Endothelial cell of umbilical vein (primary cell): ENCODE measurements at regions not wholly inside any gene's neighbourhood (a gene's known extent, or its start where the extent isn't known, plus 50 kb on each side); places are given as distances from the start of the nearest gene placed in this dataset.

ENCODE experiments used
- BruUV-seq: library from RNA; stranded (reverse); fragments of 400-500 nt; replicated peaks from 2 replicates; lab custom pipeline; 2021; lab: Mats Ljungman, UMichigan
- CTCF ChIA-PET: fragments of 300-600, 350-600 bp; sonication (Branson Sonifier 250); formaldehyde crosslinking; loops from one replicate; lab custom pipeline; 2021; ENCODE audit warnings: antibody characterized with exemption, inconsistent platforms; lab: Charles Lee
- POLR2A ChIA-PET: fragments of 300-600, 350-600 bp; sonication (Branson Sonifier 250); formaldehyde crosslinking; loops from one replicate; lab custom pipeline; 2021; ENCODE audit warnings: antibody characterized with exemption, inconsistent platforms; lab: Charles Lee
- DNase-seq: peaks from one replicate; pipeline ENCODE4 v3.0.0-alpha.2; 2011; ENCODE audit warnings: low read depth, low spot score
- FAIRE-seq: peaks from 2 replicates; lab custom pipeline; 2011; peaks lifted over from hg19 to GRCh38; lab: Jason Lieb, UNC
- H2AFZ ChIP-seq: 2 replicates; pipeline ENCODE4 v1.6.0; 2012; ENCODE audit warnings: low read depth, low read length, control low read depth, inconsistent platforms
- H3K27ac ChIP-seq: 2 replicates; pipeline ENCODE4 v1.5.1; 2011; ENCODE audit warnings: low read depth, mild to moderate bottlenecking, control low read depth, low read length, moderate library complexity; ENCODE audit not compliant: insufficient read depth
- H3K27me3 ChIP-seq, 2 experiments: 2 replicates each; pipeline versions ENCODE4 v1.6.0 to v1.6.1; 2011; ENCODE audit warnings: low read length in 2 of 2, mixed read lengths in 1 of 2; ENCODE audit not compliant: control insufficient read depth in 2 of 2, insufficient read depth in 2 of 2
- H3K36me3 ChIP-seq, 2 experiments: 2 replicates in 1 of 2; 3 replicates in 1 of 2; pipeline ENCODE4 v1.5.1; 2011; ENCODE audit warnings: low read length in 2 of 2, mild to moderate bottlenecking in 1 of 2, moderate library complexity in 1 of 2; ENCODE audit not compliant: control insufficient read depth in 2 of 2, insufficient read depth in 2 of 2; ENCODE audit errors: extremely low read depth in 1 of 2
- H3K4me1 ChIP-seq: 3 replicates; pipeline ENCODE4 v1.5.1; 2011; ENCODE audit warnings: mild to moderate bottlenecking, low read length; ENCODE audit not compliant: control insufficient read depth, insufficient read depth; ENCODE audit errors: extremely low read depth
- H3K4me2 ChIP-seq: 2 replicates; pipeline ENCODE4 v1.6.1; 2011; ENCODE audit warnings: low read length, control low read depth, mixed read lengths; ENCODE audit not compliant: insufficient read depth
- H3K4me3 ChIP-seq, 3 experiments: fragments of 200-600 bp in 1 of 3; sonication (generic), shearing (Covaris generic) in 1 of 3; replicated peaks in 1 of 3; 2 replicates each; pipeline ENCODE4 v1.5.1; 2011 to 2016; ENCODE audit warnings: control low read depth in 3 of 3, low read length in 3 of 3, mild to moderate bottlenecking in 2 of 3, inconsistent platforms in 1 of 3, low read depth in 1 of 3, moderate library complexity in 1 of 3; ENCODE audit not compliant: insufficient read depth in 1 of 3
- H3K79me2 ChIP-seq: 2 replicates; pipeline ENCODE4 v1.6.0; 2012; ENCODE audit warnings: low read length, inconsistent platforms; ENCODE audit not compliant: control insufficient read depth, insufficient read depth
- H3K9ac ChIP-seq: replicated peaks from 2 replicates; pipeline ENCODE3; 2011; ENCODE audit warnings: low read length, control low read depth; ENCODE audit not compliant: insufficient read depth; ENCODE audit errors: extremely low read depth
- H3K9me1 ChIP-seq: replicated peaks from 3 replicates; pipeline ENCODE4 v1.6.0; 2011; ENCODE audit warnings: mild to moderate bottlenecking, low read length; ENCODE audit not compliant: control insufficient read depth, insufficient read depth; ENCODE audit errors: extremely low read depth
- H3K9me3 ChIP-seq: replicated peaks from 2 replicates; pipeline ENCODE4 v1.5.1; 2012; ENCODE audit warnings: low read length, inconsistent platforms; ENCODE audit not compliant: control insufficient read depth, insufficient read depth
- H4K20me1 ChIP-seq: replicated peaks from 2 replicates; pipeline ENCODE3; 2011; ENCODE audit warnings: mild to moderate bottlenecking, low read length; ENCODE audit not compliant: control insufficient read depth, insufficient read depth; ENCODE audit errors: extremely low read depth
- CTCF ChIP-seq, 2 donors: IDR thresholded peaks; 1 replicate in 1 of 2; 2 replicates in 1 of 2; pipeline ENCODE4 v1.5.1; 2011; ENCODE audit warnings: low read length in 2 of 2, mild to moderate bottlenecking in 2 of 2, moderate library complexity in 2 of 2, control low read depth in 1 of 2, inconsistent platforms in 1 of 2, low read depth in 1 of 2; ENCODE audit not compliant: insufficient read depth in 1 of 2; ENCODE audit errors: extremely low read depth in 1 of 2
- EZH2 ChIP-seq: IDR thresholded peaks from 2 replicates; pipeline ENCODE4 v1.6.1; 2012; ENCODE audit warnings: borderline replicate concordance, low read depth, mild to moderate bottlenecking, moderate library complexity, low read length, inconsistent platforms; ENCODE audit not compliant: severe bottlenecking
- FOS ChIP-seq: IDR thresholded peaks from 2 replicates; pipeline ENCODE4 v1.6.1; 2011; ENCODE audit warnings: mild to moderate bottlenecking, low read length, moderate library complexity, borderline replicate concordance; ENCODE audit not compliant: insufficient read depth
- GATA2 ChIP-seq: IDR thresholded peaks from 2 replicates; pipeline ENCODE4 v1.7.0; 2011; ENCODE audit warnings: low read depth, mild to moderate bottlenecking, moderate library complexity, mixed read lengths, low read length; ENCODE audit not compliant: insufficient read length, insufficient read depth
- JUN ChIP-seq: IDR thresholded peaks from 2 replicates; pipeline ENCODE4 v1.6.1; 2011; ENCODE audit warnings: borderline replicate concordance, low read depth; ENCODE audit not compliant: insufficient read length, insufficient read depth
- MAX ChIP-seq: IDR thresholded peaks from 2 replicates; pipeline ENCODE4 v1.6.1; 2011; ENCODE audit not compliant: insufficient read depth, insufficient read length
- MYC ChIP-seq: IDR thresholded peaks from one replicate; pipeline ENCODE4 v1.6.1; 2011; ENCODE audit warnings: mild to moderate bottlenecking, low read depth, low read length
- POLR2A ChIP-seq: IDR thresholded peaks from 2 replicates; pipeline ENCODE4 v1.6.1; 2012; ENCODE audit warnings: low read depth, mild to moderate bottlenecking, control low read depth, low read length
- POLR2AphosphoS5 ChIP-seq: IDR thresholded peaks from 2 replicates; pipeline ENCODE4 v1.6.1; 2012; ENCODE audit warnings: low read depth, mild to moderate bottlenecking, control low read depth, low read length, moderate library complexity; ENCODE audit not compliant: insufficient read depth
- dilution Hi-C: fragments of 300-500 bp; cut with MboI; formaldehyde crosslinking; loops from one replicate; pipeline ENCODE4 v1.15.0; 2019; ENCODE audit warnings: low sequenced_read_pairs; ENCODE audit not compliant: extremely low pct_ligation_motif_present
- intact Hi-C: fragments of 100-400 bp; cut with micrococcal nuclease; formaldehyde crosslinking; loops from one replicate; pipeline ENCODE4 v1.10.0; 2022

- Histone ChIP-seq H3K36me3 (no peaks in the 10 kb centered on the region), H3K9me3 (no peaks in the 10 kb centered on the region), H4K20me1 (no peaks in the 10 kb centered on the region), H3K79me2 (no peaks in the 10 kb centered on the region), H3K4me1 (no peaks in the 10 kb centered on the region), H3K9ac (no peak overlapping the region), H3K9me1 (no peaks in the 10 kb centered on the region), H3K4me2 (no peak overlapping the region), H3K27me3 (peaks cover 1 to 3% of the 10 kb centered on the region in 2 experiments), H3K4me3 (no peak overlapping the region), H2AFZ (no peak overlapping the region), H3K27ac (no peak overlapping the region)
- ChIA-PET CTCF (no interaction called here), POLR2A (no interaction called here)
- no peak for TF ChIP-seq EZH2
- TF ChIP-seq JUN = no peak
- no peak for TF ChIP-seq FOS
- no peak for TF ChIP-seq MAX
- TF ChIP-seq MYC = no peak
- no peak for TF ChIP-seq GATA2
- no peak for TF ChIP-seq POLR2A
- no peak for TF ChIP-seq POLR2AphosphoS5
- no peak for TF ChIP-seq CTCF (IDR thresholded peaks at IDR 0.05; ENCODE audit: extremely low read depth in 1 of 2, insufficient read depth in 1 of 2, low read depth in 1 of 2, low read length in 2 of 2)
- FAIRE-seq (no peak), DNase-seq (no peak)
- dilution Hi-C loops = no loop called here
- no TSS peak for BruUV-seq
- intact Hi-C loops = no loop called here
Observed at GRCh38 chr6:74807674-74808073, 398.2 kb downstream of the COL12A1 start.
